GM18520 (cell line): ENCODE measurements at regions not wholly inside any gene's neighbourhood (a gene's known extent, or its start where the extent isn't known, plus 50 kb on each side); places are given as distances from the start of the nearest gene placed in this dataset.
"Not testable (repeated sequence)": the region's sequence is repeated elsewhere in the genome, so short reads cannot be mapped to it uniquely, and the experiment has no call there.

Source experiments
- ATAC-seq: cut with Tn5 transposase; IDR thresholded peaks from one replicate; pipeline ENCODE4 v1.9.1; 2021; ENCODE audit not compliant: unreplicated experiment

DNA sequence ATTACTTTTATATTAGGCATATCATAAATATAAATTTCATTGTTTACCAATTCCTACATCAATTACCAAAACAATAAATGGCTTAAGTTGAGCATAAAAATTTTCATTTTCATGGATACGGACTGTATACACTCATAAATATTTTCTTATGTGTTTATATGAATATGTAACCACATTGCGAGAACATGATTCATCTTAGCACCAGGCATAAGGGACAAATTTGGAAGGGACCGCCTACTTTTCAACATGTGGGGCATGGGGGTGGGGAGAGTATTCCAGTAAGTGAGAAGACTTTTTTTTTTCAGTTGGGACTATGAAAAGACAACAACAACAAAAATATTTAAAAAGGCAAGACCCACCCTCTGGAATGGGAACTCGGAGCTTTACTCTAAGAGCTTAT, 296.1 kb downstream of the RAB38 start:
- no peak for ATAC-seq

DNA sequence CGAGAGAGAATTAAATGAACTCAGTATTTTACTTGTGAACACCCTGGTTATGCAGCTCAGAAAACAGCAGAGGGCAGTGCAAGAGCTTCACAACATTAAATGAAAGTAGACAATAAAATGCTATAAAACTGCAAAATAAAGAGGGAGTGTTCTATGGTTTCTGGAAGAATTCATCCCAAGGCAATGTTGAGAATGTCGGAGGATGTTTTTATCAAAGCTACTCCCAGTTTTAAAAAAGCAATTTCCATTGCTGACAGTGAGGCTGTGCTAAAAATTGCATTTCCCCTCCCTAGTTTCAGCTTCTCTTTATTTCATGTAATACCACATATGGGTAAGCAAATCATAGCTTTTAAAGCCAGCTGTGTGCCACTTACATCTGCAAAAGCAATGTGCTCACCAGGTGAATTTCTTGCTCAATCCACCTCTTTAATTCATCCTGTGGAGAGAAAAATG, 296.8 kb downstream of the RAB38 start:
- ATAC-seq: no peak

DNA sequence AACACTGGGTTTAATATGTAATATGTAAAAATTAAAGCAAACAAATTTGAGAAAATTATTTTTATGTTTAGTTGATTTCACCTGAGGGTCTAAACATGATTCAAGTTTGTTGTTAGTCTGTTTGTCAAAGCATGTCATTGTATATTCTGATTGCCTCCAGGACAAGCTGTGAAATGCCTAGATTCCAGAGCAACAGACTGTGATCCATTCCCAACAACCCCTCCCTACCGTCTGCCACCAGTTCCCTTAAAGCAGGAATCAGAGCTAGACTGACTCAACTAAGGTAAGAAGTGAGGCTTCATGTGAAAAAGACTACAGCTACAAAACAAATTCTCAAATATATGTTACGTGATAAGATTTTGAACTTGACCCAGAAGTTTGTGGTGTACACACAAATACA, 304.2 kb downstream of the RAB38 start:
- no peak for ATAC-seq

- no peak for ATAC-seq
These were observed 305.2 kb downstream of the RAB38 start for GRCh38 chr11:87870086-87870485.

GRCh38 chr11:87866951-87867350, 308.3 kb downstream of the RAB38 start:
- no peak for ATAC-seq

GRCh38 chr11:87861030-87861429, 314.2 kb downstream of the RAB38 start:
- no peak for ATAC-seq

GRCh38 chr11:87859636-87860035, 315.6 kb downstream of the RAB38 start:
- ATAC-seq: no peak

GRCh38 chr11:87851827-87852226, 323.4 kb downstream of the RAB38 start:
- ATAC-seq: no peak

- no peak for ATAC-seq
These were observed 324.0 kb downstream of the RAB38 start for GRCh38 chr11:87851234-87851633.

DNA sequence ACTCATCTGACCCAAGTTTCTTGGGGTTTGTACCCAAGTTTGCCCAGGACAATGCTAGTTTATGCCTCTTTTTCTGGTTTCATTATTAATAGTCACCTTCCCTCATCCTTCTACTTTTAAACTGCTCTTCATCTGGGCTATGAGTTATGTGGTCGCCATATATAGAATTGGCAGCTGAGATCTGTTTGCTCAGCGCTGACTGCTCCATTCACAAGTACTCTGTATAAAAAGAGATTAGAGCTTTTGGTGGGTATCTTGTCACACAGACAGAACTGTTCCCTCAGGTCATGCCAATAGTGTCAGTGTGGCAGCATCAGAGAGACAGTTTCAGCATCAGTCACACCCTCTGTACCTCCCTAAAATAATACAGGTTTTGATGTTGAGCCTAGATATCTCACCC, 326.0 kb downstream of the RAB38 start:
- ATAC-seq: no peak

- ATAC-seq: no peak
These were observed 334.5 kb downstream of the RAB38 start for GRCh38 chr11:87840786-87841185.

DNA sequence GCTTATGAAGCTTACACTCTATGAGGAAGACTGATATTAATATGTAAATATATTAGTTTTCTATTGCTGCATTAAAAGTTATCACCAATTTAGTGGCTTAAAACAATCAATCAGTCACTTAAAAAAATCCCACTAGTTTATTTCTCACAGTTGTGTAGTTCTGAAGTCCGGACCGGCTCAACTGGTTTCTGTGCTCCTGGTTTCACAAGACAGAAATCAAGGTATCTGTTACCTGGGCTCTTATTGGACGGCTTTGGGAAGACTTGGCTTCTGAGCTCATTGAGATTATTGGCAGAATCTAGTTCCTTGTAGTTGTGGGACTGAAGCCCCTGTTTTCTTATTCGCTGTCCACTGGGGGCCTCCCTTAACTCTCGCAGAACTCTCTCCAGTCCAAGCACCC, 343.0 kb downstream of the RAB38 start:
- ATAC-seq: no peak

- ATAC-seq: no peak
These were observed 355.2 kb downstream of the RAB38 start for GRCh38 chr11:87820011-87820410.

GRCh38 chr11:87819151-87819550, 356.1 kb downstream of the RAB38 start:
- no peak for ATAC-seq

GRCh38 chr11:87812571-87813365, 362.5 kb downstream of the RAB38 start:
- no peak for ATAC-seq

DNA sequence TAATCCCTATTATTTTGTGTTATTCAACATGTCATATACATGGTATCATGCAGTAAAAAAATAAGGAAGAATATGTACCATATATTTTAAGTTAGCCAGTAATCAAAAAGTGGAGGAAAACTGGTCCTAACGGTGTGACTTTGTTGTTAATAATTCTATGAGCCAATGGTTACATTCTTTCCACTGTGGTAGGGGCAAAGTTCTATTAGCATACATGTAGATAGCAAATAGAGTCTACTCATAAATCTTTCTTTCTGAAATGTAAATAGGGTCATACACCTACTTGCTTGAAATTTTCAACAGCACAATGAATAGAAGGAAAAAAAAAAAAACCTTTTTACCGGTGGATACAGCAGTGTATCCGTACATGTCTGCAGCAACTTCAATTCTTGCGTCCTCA, 364.8 kb downstream of the RAB38 start:
- ATAC-seq: no peak

GRCh38 chr11:87809256-87809655, 366.0 kb downstream of the RAB38 start:
- ATAC-seq: no peak

DNA sequence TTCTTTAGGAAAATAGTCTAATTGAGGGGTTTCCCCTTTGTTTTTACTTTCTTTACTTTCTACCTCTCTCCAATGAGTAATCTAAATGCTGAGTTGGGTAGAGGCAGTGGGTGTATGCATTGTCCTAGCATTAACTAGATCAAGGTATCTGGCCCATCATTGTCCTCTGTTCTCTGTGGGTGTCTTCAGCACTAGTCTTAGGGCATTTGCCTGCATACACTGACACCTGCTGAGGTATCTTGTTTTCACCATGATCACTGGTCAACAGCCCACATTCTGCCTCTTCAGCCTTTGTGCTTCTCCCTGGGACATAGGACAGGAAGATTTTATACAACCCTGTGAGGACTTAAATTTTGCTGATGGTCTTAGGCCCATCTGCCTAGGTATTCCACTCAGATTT, 371.1 kb downstream of the RAB38 start:
- ATAC-seq: peak; percentile 13

- peak; percentile 63 for ATAC-seq
These were observed 371.5 kb downstream of the RAB38 start for GRCh38 chr11:87803748-87804147.

DNA sequence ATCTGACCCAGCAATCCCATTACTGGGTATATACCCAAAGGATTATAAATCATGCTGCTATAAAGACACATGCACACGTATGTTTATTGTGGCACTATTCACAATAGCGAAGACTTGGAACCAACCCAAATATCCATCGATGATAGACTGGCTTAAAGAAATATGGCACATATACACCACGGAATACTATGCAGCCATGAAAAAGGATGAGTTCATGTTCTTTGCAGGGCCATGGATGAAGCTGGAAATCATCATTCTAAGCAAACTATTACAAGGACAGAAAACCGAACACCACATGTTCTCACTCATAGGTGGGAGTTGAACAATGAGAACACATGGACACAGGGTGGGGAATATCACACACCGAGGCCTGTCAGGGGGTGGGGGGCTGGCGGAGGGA, 390.4 kb downstream of the RAB38 start:
- not testable (repeated sequence) for ATAC-seq

DNA sequence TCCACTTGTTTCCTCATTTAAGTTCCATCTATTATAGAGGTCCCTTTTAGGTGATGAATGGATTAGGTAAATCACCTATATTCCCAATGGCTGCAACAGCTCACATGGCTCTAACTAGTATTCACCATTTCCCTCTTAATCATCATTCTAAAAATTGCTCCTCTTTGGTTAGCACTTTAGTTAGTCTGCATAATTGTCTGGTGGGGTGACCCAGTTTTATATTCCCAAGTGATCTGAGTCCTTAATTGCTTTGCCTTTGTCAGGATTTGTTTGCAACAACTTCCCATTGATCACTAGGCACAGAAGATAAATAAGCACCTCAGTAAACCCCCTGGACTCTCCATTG, 395.2 kb downstream of the RAB38 start:
- no peak for ATAC-seq

DNA sequence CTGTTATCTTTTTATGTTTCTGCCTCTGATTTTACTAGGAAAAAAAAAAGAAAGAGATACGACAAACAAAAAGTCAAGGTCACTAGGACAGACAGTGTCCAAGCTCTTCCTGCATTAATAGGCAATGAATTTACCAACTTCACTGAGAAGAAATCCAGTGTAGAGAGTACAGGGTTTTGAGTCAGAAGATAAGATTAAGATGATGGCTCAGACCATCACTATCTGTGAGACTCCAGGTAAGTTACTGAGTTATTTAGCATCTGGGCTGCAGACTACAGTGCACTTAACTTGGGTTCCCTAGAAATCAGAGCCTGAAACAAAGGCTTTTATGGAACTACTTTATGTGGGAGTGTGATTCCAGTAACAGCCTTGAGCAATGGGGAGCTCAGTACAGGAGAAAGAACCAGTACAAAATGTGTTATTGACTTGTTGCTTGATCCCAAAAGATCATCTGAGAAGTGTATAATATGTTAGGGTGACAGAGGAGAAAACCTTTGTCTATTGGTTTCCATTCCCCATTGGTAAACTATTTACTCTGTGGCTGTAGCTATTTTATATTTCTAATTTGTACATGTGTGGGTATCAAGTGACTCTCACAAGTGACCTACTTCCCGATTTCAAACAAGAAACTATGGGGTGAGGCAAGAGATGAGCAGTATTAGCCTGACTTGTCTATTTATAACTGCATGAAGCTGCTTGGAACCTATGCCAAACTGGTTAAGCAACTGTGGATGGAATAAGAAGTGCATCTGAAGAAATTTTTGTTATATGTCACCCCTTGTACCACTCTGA, 395.8 kb downstream of the RAB38 start:
- ATAC-seq: no peak
